ENCODE measurements at regions not wholly inside any gene's neighbourhood (a gene's known extent, or its start where the extent isn't known, plus 50 kb on each side); places are given as distances from the start of the nearest gene placed in this dataset.

DNA sequence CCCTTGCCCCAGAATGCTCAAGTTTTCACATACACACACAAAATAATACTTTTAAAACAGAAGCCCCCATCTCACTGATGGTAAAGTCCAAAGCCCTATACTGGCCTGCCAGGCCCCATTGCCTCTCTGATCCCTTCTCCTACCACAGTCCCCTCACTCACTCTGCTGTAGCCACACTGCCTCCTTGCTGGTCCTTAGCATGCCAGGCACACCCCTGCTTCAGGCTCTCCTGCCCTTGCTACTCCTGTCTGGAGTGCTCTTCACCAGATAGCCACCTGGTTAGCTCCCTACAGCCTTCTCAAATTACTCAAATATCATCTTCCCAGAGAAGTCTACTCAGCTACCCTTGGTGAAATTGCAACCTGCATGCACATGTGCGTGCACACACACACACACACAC lies 177.5 kb downstream of the C5orf15 start:
- TF ChIP-seq, protein P1, sequence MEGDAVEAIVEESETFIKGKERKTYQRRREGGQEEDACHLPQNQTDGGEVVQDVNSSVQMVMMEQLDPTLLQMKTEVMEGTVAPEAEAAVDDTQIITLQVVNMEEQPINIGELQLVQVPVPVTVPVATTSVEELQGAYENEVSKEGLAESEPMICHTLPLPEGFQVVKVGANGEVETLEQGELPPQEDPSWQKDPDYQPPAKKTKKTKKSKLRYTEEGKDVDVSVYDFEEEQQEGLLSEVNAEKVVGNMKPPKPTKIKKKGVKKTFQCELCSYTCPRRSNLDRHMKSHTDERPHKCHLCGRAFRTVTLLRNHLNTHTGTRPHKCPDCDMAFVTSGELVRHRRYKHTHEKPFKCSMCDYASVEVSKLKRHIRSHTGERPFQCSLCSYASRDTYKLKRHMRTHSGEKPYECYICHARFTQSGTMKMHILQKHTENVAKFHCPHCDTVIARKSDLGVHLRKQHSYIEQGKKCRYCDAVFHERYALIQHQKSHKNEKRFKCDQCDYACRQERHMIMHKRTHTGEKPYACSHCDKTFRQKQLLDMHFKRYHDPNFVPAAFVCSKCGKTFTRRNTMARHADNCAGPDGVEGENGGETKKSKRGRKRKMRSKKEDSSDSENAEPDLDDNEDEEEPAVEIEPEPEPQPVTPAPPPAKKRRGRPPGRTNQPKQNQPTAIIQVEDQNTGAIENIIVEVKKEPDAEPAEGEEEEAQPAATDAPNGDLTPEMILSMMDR (IDR thresholded peaks at IDR 0.05): no peak
- TF ChIP-seq EP300 (IDR thresholded peaks at IDR 0.05; ENCODE audit: low read depth) (no peak), POLR2A (IDR thresholded peaks at IDR 0.05) (no peak), POLR2AphosphoS5 (IDR thresholded peaks at IDR 0.05) (no peak)
- no peaks in the 10 kb centered on the region for H3K4me1 ChIP-seq
- no peaks in the 10 kb centered on the region for H3K9me3 ChIP-seq
- intact Hi-C loops (cut with DNase I; ENCODE audit: low total_unique reads) (no loop called here), in situ Hi-C loops (cut with MboI; ENCODE audit: low pct_ligation_motif_present in 1 of 4, low pct_unique_long_range_greater_than_20kb in 1 of 4, low sequenced_read_pairs in 3 of 4) (no loop called here)
- no peak overlapping the region for H3K27ac ChIP-seq
- no peaks in the 10 kb centered on the region for H3K36me3 ChIP-seq
- no peak overlapping the region for H3K4me3 ChIP-seq
- no peak for DNase-seq
- no peaks in the 10 kb centered on the region for H3K27me3 ChIP-seq
- WGBS, 2 donors (ENCODE audit: low coverage in 1 of 2): 57% methylated on average over 1 of the region's 1 CpG; no CpG with 5 or more reads in 1 of the 2 donors

DNA sequence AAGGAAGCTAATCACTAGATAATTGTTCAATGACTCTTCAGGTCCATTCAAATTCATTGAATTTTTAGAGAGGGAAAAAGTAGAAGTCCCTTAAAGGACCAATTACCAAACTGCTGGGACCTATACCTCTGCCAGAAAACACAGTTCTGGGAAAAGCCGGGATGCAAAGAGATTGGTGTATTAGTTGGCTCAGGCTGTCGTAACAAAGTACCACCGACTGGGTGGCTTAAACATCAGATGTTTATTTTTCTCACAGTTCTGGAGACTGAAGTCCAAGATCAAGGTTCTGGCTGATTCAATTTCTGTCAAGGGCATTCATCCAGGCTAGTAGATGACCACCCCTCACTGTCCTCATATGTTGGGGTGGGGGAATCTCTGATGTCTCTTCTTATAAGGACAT lies 177.1 kb upstream of the FSTL4 start:
- no peak for DNase-seq
- Histone ChIP-seq H3K36me3 (no peaks in the 10 kb centered on the region), H3K27me3 (no peaks in the 10 kb centered on the region), H3K9me3 (no peaks in the 10 kb centered on the region), H3K4me1 (no peaks in the 10 kb centered on the region), H3K4me3 (no peak overlapping the region), H3K27ac (no peak overlapping the region)
- in situ Hi-C loops (cut with MboI; ENCODE audit: low pct_ligation_motif_present in 1 of 4, low pct_unique_long_range_greater_than_20kb in 1 of 4, low sequenced_read_pairs in 3 of 4) (no loop called here), intact Hi-C loops (cut with DNase I; ENCODE audit: low total_unique reads) (no loop called here)
- WGBS, 2 donors (ENCODE audit: low coverage in 1 of 2): 84% methylated on average over 3 of the region's 3 CpGs; no CpG with 5 or more reads in 1 of the 2 donors
- TF ChIP-seq, protein P1 (IDR thresholded peaks at IDR 0.05): no peak
- TF ChIP-seq EP300 (IDR thresholded peaks at IDR 0.05; ENCODE audit: low read depth) (no peak), POLR2AphosphoS5 (IDR thresholded peaks at IDR 0.05) (no peak), POLR2A (IDR thresholded peaks at IDR 0.05) (no peak)

DNA sequence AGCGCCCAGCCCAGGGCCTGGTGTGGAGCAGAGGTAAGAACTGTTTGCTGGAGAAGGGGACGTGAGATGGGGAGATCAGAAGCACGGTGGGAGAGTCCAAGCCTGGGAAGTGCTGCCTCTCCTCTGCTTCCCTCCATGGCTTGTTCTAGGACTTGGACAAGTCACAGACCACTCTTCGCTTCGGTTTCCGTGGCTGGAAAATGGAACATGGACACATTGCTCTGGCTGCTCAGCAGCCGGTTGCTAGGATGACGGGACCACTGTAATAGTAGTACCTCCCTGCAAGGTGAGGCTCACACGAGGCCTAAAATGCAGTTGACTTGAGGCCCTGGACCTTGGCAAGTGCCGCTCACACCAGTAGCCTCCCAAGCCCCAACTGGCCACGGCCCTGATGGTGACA lies 175.8 kb upstream of the FSTL4 start:
- Histone ChIP-seq H3K27me3 (no peaks in the 10 kb centered on the region), H3K9me3 (no peaks in the 10 kb centered on the region), H3K4me1 (no peaks in the 10 kb centered on the region), H3K4me3 (no peak overlapping the region), H3K36me3 (no peaks in the 10 kb centered on the region), H3K27ac (no peak overlapping the region)
- intact Hi-C loops (cut with DNase I; ENCODE audit: low total_unique reads): no loop called here
- WGBS, 2 donors (ENCODE audit: low coverage in 1 of 2): 92% methylated on average over 11 of the region's 11 CpGs; no CpG with 5 or more reads in 1 of the 2 donors
- DNase-seq: no peak
- in situ Hi-C loops (cut with MboI; ENCODE audit: low pct_ligation_motif_present in 1 of 4, low pct_unique_long_range_greater_than_20kb in 1 of 4, low sequenced_read_pairs in 3 of 4): no loop called here
- TF ChIP-seq, protein P1 (IDR thresholded peaks at IDR 0.05): no peak
- TF ChIP-seq EP300 (IDR thresholded peaks at IDR 0.05; ENCODE audit: low read depth) (no peak), POLR2AphosphoS5 (IDR thresholded peaks at IDR 0.05) (no peak), POLR2A (IDR thresholded peaks at IDR 0.05) (no peak)

DNA sequence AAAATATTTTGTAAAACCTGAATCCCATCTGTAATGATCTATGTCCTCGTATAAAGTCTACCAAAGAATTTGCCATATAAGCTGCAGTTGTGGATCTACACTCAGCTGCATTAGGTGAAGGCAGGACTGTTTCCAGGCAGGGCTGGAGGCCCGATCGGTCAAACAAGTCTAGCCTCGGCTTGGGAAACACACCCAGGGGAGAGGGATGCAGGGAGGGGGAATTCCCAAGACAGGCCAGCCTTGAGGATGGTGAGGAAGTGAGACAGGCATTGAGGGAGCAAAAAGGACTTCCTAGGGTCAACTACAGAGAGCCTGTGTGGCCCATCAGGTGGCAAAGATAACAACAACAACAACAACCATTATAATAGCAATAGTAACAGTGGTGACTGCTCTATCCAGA lies 174.1 kb upstream of the FSTL4 start:
- WGBS, 2 donors (ENCODE audit: low coverage in 1 of 2): 77 to 80% methylated on average over 4 of the region's 4 CpGs
- TF ChIP-seq EP300 (IDR thresholded peaks at IDR 0.05; ENCODE audit: low read depth): no peak
- no peak for TF ChIP-seq POLR2A (IDR thresholded peaks at IDR 0.05)
- TF ChIP-seq, protein P1 (IDR thresholded peaks at IDR 0.05): no peak
- TF ChIP-seq POLR2AphosphoS5 (IDR thresholded peaks at IDR 0.05): no peak
- no peak overlapping the region for H3K27ac ChIP-seq
- DNase-seq: no peak
- H3K27me3 ChIP-seq: no peaks in the 10 kb centered on the region
- intact Hi-C loops (cut with DNase I; ENCODE audit: low total_unique reads) (no loop called here), in situ Hi-C loops (cut with MboI; ENCODE audit: low pct_ligation_motif_present in 1 of 4, low pct_unique_long_range_greater_than_20kb in 1 of 4, low sequenced_read_pairs in 3 of 4) (no loop called here)
- no peaks in the 10 kb centered on the region for H3K9me3 ChIP-seq
- no peaks in the 10 kb centered on the region for H3K36me3 ChIP-seq
- no peak overlapping the region for H3K4me3 ChIP-seq
- H3K4me1 ChIP-seq: no peaks in the 10 kb centered on the region
